ENCODE measurements at regions not wholly inside any gene's neighbourhood (a gene's known extent, or its start where the extent isn't known, plus 50 kb on each side); places are given as distances from the start of the nearest gene placed in this dataset.

- H3K36me3 ChIP-seq: no peaks in the 10 kb centered on the region
- no peaks in the 10 kb centered on the region for H3K9me3 ChIP-seq
- TF ChIP-seq CTCF (IDR thresholded peaks at IDR 0.05): no peak
- intact Hi-C loops (cut with DNase I): no loop called here
- ATAC-seq (no peak), DNase-seq (no peak)
- H3K4me3 ChIP-seq: no peak overlapping the region
- peaks cover 4% of the 10 kb centered on the region for H3K4me1 ChIP-seq
- H3K27ac ChIP-seq: no peak overlapping the region
- H3K27me3 ChIP-seq (ENCODE audit: low read depth): no peaks in the 10 kb centered on the region
Measured at GRCh38 chr4:38324861-38325628, 339.0 kb upstream of the KLF3 start.

GRCh38 chr4:38325629-38325913, 338.4 kb upstream of the KLF3 start:
- no peak overlapping the region for H3K27ac ChIP-seq
- no peak for DNase-seq
- no peak for TF ChIP-seq CTCF (IDR thresholded peaks at IDR 0.05)
- no peak for ATAC-seq
- H3K9me3 ChIP-seq: no peaks in the 10 kb centered on the region
- no peaks in the 10 kb centered on the region for H3K4me1 ChIP-seq
- no peaks in the 10 kb centered on the region for H3K27me3 ChIP-seq (ENCODE audit: low read depth)
- no peaks in the 10 kb centered on the region for H3K36me3 ChIP-seq
- intact Hi-C loops (cut with DNase I): no loop called here
- H3K4me3 ChIP-seq: no peak overlapping the region

- Histone ChIP-seq H3K4me3 (no peak overlapping the region), H3K36me3 (no peaks in the 10 kb centered on the region), H3K27ac (no peak overlapping the region), H3K27me3 (ENCODE audit: low read depth) (no peaks in the 10 kb centered on the region), H3K9me3 (no peaks in the 10 kb centered on the region), H3K4me1 (no peaks in the 10 kb centered on the region)
- ATAC-seq: no peak
- no peak for DNase-seq
- no peak for TF ChIP-seq CTCF (IDR thresholded peaks at IDR 0.05)
- intact Hi-C loops (cut with DNase I): no loop called here
Measured at GRCh38 chr4:38326499-38326898, 337.5 kb upstream of the KLF3 start.

GRCh38 chr4:38327174-38327573, 336.8 kb upstream of the KLF3 start:
- H3K9me3 ChIP-seq: no peaks in the 10 kb centered on the region
- no peak overlapping the region for H3K4me3 ChIP-seq
- no peaks in the 10 kb centered on the region for H3K36me3 ChIP-seq
- no peaks in the 10 kb centered on the region for H3K4me1 ChIP-seq
- intact Hi-C loops (cut with DNase I): no loop called here
- TF ChIP-seq CTCF (IDR thresholded peaks at IDR 0.05): no peak
- no peak for ATAC-seq
- no peak overlapping the region for H3K27ac ChIP-seq
- no peaks in the 10 kb centered on the region for H3K27me3 ChIP-seq (ENCODE audit: low read depth)
- no peak for DNase-seq

GRCh38 chr4:38328989-38329729, 334.8 kb upstream of the KLF3 start:
- Histone ChIP-seq H3K9me3 (no peaks in the 10 kb centered on the region), H3K4me3 (no peak overlapping the region), H3K27ac (no peak overlapping the region), H3K4me1 (no peaks in the 10 kb centered on the region), H3K36me3 (no peaks in the 10 kb centered on the region), H3K27me3 (ENCODE audit: low read depth) (no peaks in the 10 kb centered on the region)
- ATAC-seq (no peak), DNase-seq (no peak)
- intact Hi-C loops (cut with DNase I): no loop called here
- no peak for TF ChIP-seq CTCF (IDR thresholded peaks at IDR 0.05)

Measured in lower lobe of right lung (tissue), 2 donors.